HS-5 (cell line): ENCODE measurements at regions not wholly inside any gene's neighbourhood (a gene's known extent, or its start where the extent isn't known, plus 50 kb on each side); places are given as distances from the start of the nearest gene placed in this dataset.

Experiments used
- DNase-seq: peaks from one replicate; pipeline ENCODE4 v3.0.0-alpha.2; 2012; ENCODE audit warnings: low read depth

- no peak for DNase-seq
These were observed 270.3 kb upstream of the MAP3K1 start for GRCh38 chr5:56545016-56545415.

- peak; percentile 54 for DNase-seq
These were observed 271.6 kb upstream of the MAP3K1 start for GRCh38 chr5:56543441-56544388.

GRCh38 chr5:56540266-56540665, 275.1 kb upstream of the MAP3K1 start:
- no peak for DNase-seq

- DNase-seq, result no peak
These were observed 276.8 kb upstream of the MAP3K1 start for GRCh38 chr5:56538580-56538979.

- no peak for DNase-seq
These were observed 280.0 kb upstream of the MAP3K1 start for GRCh38 chr5:56535347-56535746.

GRCh38 chr5:56534102-56534829, 281.1 kb upstream of the MAP3K1 start:
- DNase-seq, result no peak

- no peak for DNase-seq
These were observed 282.9 kb upstream of the MAP3K1 start for GRCh38 chr5:56532466-56532865.

GRCh38 chr5:56530626-56531138, 284.7 kb upstream of the MAP3K1 start:
- DNase-seq, result no peak

GRCh38 chr5:56529666-56530430, 285.5 kb upstream of the MAP3K1 start:
- DNase-seq, result no peak

GRCh38 chr5:56527174-56527573, 288.2 kb upstream of the MAP3K1 start:
- no peak for DNase-seq

- no peak for DNase-seq
These were observed 290.2 kb upstream of the MAP3K1 start for GRCh38 chr5:56525113-56525512.

GRCh38 chr5:56523790-56524575, 290.9 kb upstream of the ANKRD55 start:
- no peak for DNase-seq

- DNase-seq, result no peak
These were observed 289.8 kb upstream of the ANKRD55 start for GRCh38 chr5:56522960-56523359.

- DNase-seq, result no peak
These were observed 289.0 kb upstream of the ANKRD55 start for GRCh38 chr5:56522169-56522568.

- DNase-seq, result no peak
These were observed 288.0 kb upstream of the ANKRD55 start for GRCh38 chr5:56520986-56521730.

GRCh38 chr5:56518820-56519219, 285.7 kb upstream of the ANKRD55 start:
- DNase-seq, result no peak

- DNase-seq, result no peak
These were observed 283.9 kb upstream of the ANKRD55 start for GRCh38 chr5:56517011-56517416.

GRCh38 chr5:56516441-56516840, 283.3 kb upstream of the ANKRD55 start:
- DNase-seq, result no peak

GRCh38 chr5:56516035-56516434, 282.9 kb upstream of the ANKRD55 start:
- DNase-seq, result no peak

- DNase-seq, result no peak
These were observed 281.9 kb upstream of the ANKRD55 start for GRCh38 chr5:56515011-56515410.

GRCh38 chr5:56514245-56514644, 281.1 kb upstream of the ANKRD55 start:
- DNase-seq, result no peak
